IPS DF 6.9 (cell line): ENCODE measurements at regions not wholly inside any gene's neighbourhood (a gene's known extent, or its start where the extent isn't known, plus 50 kb on each side); places are given as distances from the start of the nearest gene placed in this dataset.

ENCODE experiments used
- DNase-seq: peaks from one replicate; pipeline ENCODE4 v3.0.0-alpha.2; 2013; ENCODE audit warnings: low read depth, low spot score
- H3K27ac ChIP-seq: one replicate; pipeline ENCODE4 v1.5.1; 2013; ENCODE audit warnings: low read length, control low read depth
- H3K27me3 ChIP-seq: 2 replicates; pipeline ENCODE4 v1.6.1; 2013; ENCODE audit warnings: mild to moderate bottlenecking, low read length; ENCODE audit not compliant: control insufficient read depth, insufficient read depth
- H3K36me3 ChIP-seq: 2 replicates; pipeline ENCODE4 v1.6.1; 2013; ENCODE audit warnings: low read length; ENCODE audit not compliant: control insufficient read depth, insufficient read depth
- H3K4me1 ChIP-seq: 2 replicates; pipeline ENCODE4 v1.6.1; 2013; ENCODE audit warnings: low read length; ENCODE audit not compliant: control insufficient read depth, insufficient read depth
- H3K4me3 ChIP-seq: 2 replicates; pipeline ENCODE4 v1.5.1; 2013; ENCODE audit warnings: mild to moderate bottlenecking, low read length
- H3K9me3 ChIP-seq: 2 replicates; pipeline ENCODE4 v1.6.1; 2013; ENCODE audit warnings: low read length, inconsistent platforms; ENCODE audit not compliant: control insufficient read depth, insufficient read depth
- WGBS: extraction: QIAGEN DNeasy Blood & Tissue Kit; methylation state at CpG from one replicate; pipeline ENCODE4 v1.1.7; 2013; ENCODE audit warnings: mixed read lengths, missing lambda C conversion rate; ENCODE audit not compliant: insufficient read length, insufficient coverage; 5-methylcytosine and 5-hydroxymethylcytosine counted together

- no CpG with 5 or more reads among the region's 5 CpGs for WGBS
- Histone ChIP-seq H3K4me3 (no peak overlapping the region), H3K27ac (no peak overlapping the region), H3K36me3 (no peaks in the 10 kb centered on the region), H3K27me3 (no peaks in the 10 kb centered on the region), H3K9me3 (no peaks in the 10 kb centered on the region), H3K4me1 (no peaks in the 10 kb centered on the region)
- no peak for DNase-seq
These were observed 81.0 kb upstream of the LRRC55 start for GRCh38 chr11:57100638-57101331.

GRCh38 chr11:57103899-57104605 lies 77.7 kb upstream of the LRRC55 start:
- Histone ChIP-seq H3K27ac (no peak overlapping the region), H3K27me3 (no peaks in the 10 kb centered on the region), H3K9me3 (no peaks in the 10 kb centered on the region), H3K36me3 (no peaks in the 10 kb centered on the region), H3K4me3 (no peak overlapping the region), H3K4me1 (no peaks in the 10 kb centered on the region)
- WGBS = no CpG with 5 or more reads among the region's 6 CpGs
- no peak for DNase-seq

- no peaks in the 10 kb centered on the region for H3K27me3 ChIP-seq
- H3K27ac ChIP-seq = no peak overlapping the region
- H3K9me3 ChIP-seq = no peaks in the 10 kb centered on the region
- no peaks in the 10 kb centered on the region for H3K4me1 ChIP-seq
- no peaks in the 10 kb centered on the region for H3K36me3 ChIP-seq
- no peak for DNase-seq
- WGBS = no CpG with 5 or more reads among the region's 3 CpGs
- H3K4me3 ChIP-seq = no peak overlapping the region
These were observed 72.4 kb upstream of the LRRC55 start for GRCh38 chr11:57109331-57109730.

GRCh38 chr11:57111619-57112018 lies 70.1 kb upstream of the LRRC55 start:
- no CpG with 5 or more reads among the region's 2 CpGs for WGBS

GRCh38 chr11:57116654-57117053 lies 65.1 kb upstream of the LRRC55 start:
- H3K27me3 ChIP-seq = no peaks in the 10 kb centered on the region
- H3K4me1 ChIP-seq = no peaks in the 10 kb centered on the region
- WGBS = no CpG with 5 or more reads among the region's 5 CpGs
- no peaks in the 10 kb centered on the region for H3K36me3 ChIP-seq
- no peak overlapping the region for H3K27ac ChIP-seq
- H3K4me3 ChIP-seq = no peak overlapping the region
- H3K9me3 ChIP-seq = no peaks in the 10 kb centered on the region
- DNase-seq = peak; percentile 16

More at GRCh38 chr11:57111619-57112018, 70.1 kb upstream of the LRRC55 start:
- DNase-seq = no peak
- no peaks in the 10 kb centered on the region for H3K27me3 ChIP-seq
- no peak overlapping the region for H3K27ac ChIP-seq
- H3K4me1 ChIP-seq = no peaks in the 10 kb centered on the region
- no peak overlapping the region for H3K4me3 ChIP-seq
- no peaks in the 10 kb centered on the region for H3K9me3 ChIP-seq
- H3K36me3 ChIP-seq = no peaks in the 10 kb centered on the region

- H3K27ac ChIP-seq = no peak overlapping the region
- WGBS = no CpG with 5 or more reads among the region's 3 CpGs
- no peak for DNase-seq
These were observed 61.4 kb upstream of the LRRC55 start for GRCh38 chr11:57120192-57120965.

GRCh38 chr11:57121996-57122395 lies 59.8 kb upstream of the LRRC55 start:
- no peak for DNase-seq
- no CpG with 5 or more reads among the region's 1 CpG for WGBS
- Histone ChIP-seq H3K4me3 (no peak overlapping the region), H3K27ac (no peak overlapping the region), H3K4me1 (no peaks in the 10 kb centered on the region; the same call in 1 of the 2 replicates), H3K9me3 (no peaks in the 10 kb centered on the region), H3K27me3 (no peaks in the 10 kb centered on the region), H3K36me3 (no peaks in the 10 kb centered on the region)

More at GRCh38 chr11:57120192-57120965, 61.4 kb upstream of the LRRC55 start:
- Histone ChIP-seq H3K4me1 (no peaks in the 10 kb centered on the region; the same call in 1 of the 2 replicates), H3K36me3 (no peaks in the 10 kb centered on the region), H3K27me3 (no peaks in the 10 kb centered on the region), H3K9me3 (no peaks in the 10 kb centered on the region), H3K4me3 (no peak overlapping the region)

GRCh38 chr11:57123590-57123989 lies 58.2 kb upstream of the LRRC55 start:
- Histone ChIP-seq H3K36me3 (no peaks in the 10 kb centered on the region), H3K27me3 (no peaks in the 10 kb centered on the region), H3K9me3 (no peaks in the 10 kb centered on the region), H3K4me1 (no peaks in the 10 kb centered on the region; the same call in 1 of the 2 replicates), H3K4me3 (no peak overlapping the region), H3K27ac (no peak overlapping the region)
- DNase-seq = no peak
- no CpG with 5 or more reads among the region's 9 CpGs for WGBS

- DNase-seq = no peak
- H3K27me3 ChIP-seq = no peaks in the 10 kb centered on the region
- H3K4me3 ChIP-seq = no peak overlapping the region
- no peaks in the 10 kb centered on the region; the same call in 1 of the 2 replicates for H3K4me1 ChIP-seq
- H3K27ac ChIP-seq = no peak overlapping the region
- H3K9me3 ChIP-seq = no peaks in the 10 kb centered on the region
- no peaks in the 10 kb centered on the region for H3K36me3 ChIP-seq
- WGBS = no CpG with 5 or more reads among the region's 7 CpGs
These were observed 57.2 kb upstream of the LRRC55 start for GRCh38 chr11:57124505-57124904.

GRCh38 chr11:57124917-57125316 lies 56.8 kb upstream of the LRRC55 start:
- Histone ChIP-seq H3K27ac (no peak overlapping the region), H3K4me3 (no peak overlapping the region), H3K27me3 (no peaks in the 10 kb centered on the region), H3K36me3 (no peaks in the 10 kb centered on the region), H3K9me3 (no peaks in the 10 kb centered on the region), H3K4me1 (no peaks in the 10 kb centered on the region; the same call in 1 of the 2 replicates)
- DNase-seq = no peak
- WGBS = no CpG with 5 or more reads among the region's 4 CpGs
